ENCODE measurements at regions not wholly inside any gene's neighbourhood (a gene's known extent, or its start where the extent isn't known, plus 50 kb on each side); places are given as distances from the start of the nearest gene placed in this dataset.

DNA sequence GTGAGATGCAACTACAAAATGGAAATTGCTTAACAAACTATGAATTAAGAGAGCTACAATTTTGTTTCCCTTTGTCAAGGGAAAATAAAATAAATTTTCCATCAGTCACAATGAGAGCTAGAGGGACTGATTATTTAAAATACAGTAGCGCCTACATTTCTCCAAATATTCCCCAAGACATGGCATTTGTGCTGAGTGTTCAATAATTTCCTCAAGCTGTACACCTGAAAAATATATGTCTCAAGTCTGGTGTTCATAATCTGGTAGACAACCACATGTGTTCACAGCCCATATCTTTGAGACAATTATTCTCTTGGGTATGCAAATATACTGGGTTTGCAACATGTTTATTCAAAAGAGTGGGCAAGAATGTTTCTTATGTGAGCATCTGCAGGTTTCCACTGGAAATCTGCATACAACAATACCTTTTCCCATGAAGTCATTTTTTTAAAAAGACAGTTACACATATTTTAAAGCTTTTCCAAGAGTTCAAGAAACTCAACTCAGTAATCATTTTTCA is 240.1 kb upstream of the VRK2 start:
- no peak for DNase-seq (ENCODE audit: low read depth in 3 of 3)

DNA sequence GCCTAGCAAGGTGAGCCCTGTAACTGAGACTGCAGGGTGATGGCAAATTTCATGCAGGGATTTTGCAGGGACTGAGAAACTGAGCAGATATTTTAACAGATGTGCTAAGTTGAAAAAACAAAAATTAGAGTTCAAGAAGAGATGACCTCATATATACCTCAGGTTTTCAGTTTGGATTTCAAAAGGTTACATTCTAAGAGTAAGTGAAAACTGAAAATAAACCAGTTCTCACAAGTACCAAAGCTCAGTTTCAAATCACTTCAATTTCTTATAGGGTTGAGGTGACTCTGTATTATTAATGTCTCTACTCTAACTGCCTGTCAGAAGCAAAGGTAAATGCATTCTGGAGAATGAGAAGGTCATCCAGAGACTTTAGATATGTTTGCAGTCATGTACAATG is 237.4 kb upstream of the VRK2 start:
- no peak for DNase-seq (ENCODE audit: low read depth in 3 of 3)

DNA sequence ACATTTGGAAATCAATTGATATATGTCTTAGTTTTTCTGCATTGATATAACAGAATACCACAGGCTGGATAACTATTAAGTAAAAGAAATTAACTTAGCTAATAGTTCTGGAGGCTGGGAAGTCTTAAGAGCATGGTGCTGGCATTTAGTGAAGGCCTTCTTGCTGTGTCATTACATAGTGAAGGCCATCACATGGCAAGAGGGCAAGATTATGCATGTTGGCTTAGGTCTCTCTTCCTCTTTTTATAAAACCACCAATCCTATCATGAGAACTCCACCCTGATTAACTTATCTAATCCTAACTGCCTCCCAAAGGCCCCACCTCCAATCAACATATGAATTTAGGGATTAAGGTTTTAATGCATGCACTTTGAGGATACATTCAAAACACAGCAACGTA is 225.5 kb upstream of the VRK2 start:
- no peak for DNase-seq (ENCODE audit: low read depth in 3 of 3)

DNA sequence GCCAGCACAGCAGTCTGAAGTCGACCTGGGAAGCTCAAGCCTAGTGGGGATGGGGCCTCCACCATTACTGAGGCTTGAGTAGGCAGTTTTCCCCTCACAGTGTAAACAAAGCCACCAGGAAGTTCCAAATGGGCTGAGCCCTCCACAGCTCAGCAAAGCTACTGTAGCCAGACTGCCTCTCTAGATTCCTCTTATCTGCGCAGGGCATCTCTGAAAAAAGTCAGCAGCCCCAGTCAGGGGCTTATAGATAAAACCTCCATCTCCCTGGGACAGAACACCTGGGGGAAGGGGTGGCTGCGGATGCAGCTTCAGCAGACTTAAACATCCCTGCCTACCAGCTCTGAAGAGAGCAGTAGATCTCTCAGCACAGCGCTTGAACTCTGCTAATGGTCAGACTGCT is 218.4 kb upstream of the VRK2 start:
- no peak for DNase-seq (ENCODE audit: low read depth in 3 of 3)

DNA sequence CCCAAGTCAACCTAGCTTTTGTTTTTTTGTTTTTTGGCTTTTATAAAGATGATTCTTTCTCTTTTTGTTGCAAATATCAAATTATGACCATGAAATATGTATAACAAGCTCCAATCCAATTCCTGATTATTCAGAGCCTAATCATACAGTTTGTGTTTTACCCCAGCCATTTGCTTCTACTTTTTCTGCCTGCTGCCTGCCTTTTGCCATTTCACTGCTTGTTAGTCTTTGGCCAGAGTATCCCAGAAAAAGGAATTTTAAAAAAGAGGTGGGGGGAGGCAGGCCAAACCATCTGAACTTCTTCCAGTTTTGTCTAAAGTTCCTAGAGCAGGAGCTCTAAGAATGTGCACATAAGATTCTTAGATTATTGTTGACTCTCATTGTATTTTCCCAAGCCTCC is 211.9 kb upstream of the VRK2 start:
- DNase-seq (ENCODE audit: low read depth in 3 of 3) = no peak

DNA sequence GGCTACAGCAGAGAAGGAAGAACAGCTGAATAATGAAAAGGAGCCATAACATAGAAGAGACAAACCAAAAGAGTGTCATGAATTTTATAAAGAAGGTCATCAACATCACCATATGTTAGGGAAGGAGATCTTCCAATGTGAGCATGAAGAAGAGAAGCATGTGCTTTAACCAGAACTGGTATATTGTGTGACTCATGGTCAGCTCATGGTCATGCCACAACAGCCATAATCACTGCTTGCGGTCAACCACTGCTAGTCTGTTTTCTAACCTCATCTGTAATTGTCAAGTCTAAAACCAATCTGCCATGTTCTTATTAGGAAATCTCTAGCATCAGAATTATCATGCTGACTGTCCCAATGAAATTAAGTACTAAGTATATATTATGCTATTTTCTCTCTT is 204.1 kb upstream of the VRK2 start:
- no peak for DNase-seq (ENCODE audit: low read depth in 3 of 3)

DNA sequence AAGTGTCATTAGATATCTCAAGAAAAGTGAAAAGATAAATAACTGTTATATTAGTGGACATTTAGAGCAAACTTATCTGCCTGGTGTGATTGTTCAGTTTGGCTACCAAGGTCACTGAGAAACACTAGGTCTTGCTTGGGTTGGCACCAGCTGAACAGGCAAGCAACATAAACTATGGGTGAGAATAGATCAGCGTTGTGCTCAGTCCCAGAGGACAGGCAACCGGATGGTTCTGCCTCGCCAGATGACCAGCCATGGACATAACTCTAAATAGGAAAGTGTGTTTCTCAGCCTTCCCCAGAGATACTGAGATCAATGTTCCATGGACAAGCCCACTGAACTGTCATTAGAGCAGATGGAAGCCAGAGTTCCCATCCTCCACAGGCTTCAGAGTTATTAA is 203.4 kb upstream of the VRK2 start:
- DNase-seq (ENCODE audit: low read depth in 3 of 3) = no peak

DNA sequence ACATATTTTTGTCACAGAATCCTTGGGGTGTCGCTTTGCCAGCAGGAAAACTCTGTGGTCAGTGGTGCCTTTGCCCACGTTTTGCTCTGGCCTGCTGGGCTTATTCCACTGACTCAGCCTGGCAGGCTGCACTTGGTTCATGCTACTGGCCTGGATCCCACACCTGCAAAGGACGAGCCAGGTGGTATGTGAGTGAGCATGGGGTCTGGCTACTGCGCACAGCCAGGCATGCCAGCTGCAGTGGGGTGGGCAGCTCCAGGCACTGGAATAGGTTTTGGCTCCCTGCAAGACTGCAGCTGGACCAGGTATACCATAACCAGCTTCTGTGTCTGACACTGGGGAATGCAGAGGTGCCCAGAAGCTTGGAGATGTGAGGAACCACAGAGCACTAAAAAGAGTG is 197.9 kb upstream of the VRK2 start:
- no peak for DNase-seq (ENCODE audit: low read depth in 3 of 3)

DNA sequence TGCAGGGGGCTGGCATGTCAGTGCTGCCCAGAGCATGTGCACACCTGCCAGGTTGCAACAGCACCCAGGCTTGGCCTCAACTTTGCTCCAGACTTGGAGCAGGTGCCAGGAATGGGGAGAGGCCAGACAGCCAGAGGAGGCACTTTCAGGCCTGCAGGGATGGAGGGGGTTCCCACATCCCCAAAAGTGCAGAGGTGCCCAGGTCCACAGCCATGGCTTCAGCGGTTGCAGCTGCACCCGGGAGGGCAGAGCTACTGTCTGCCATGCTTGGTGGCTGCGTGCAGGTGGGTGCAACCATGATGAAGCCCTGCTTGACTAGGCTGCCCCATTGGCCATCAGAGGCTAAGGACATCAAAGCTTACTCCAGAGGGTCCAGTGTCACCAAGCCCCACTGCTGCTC is 196.8 kb upstream of the VRK2 start:
- no peak for DNase-seq (ENCODE audit: low read depth in 3 of 3)

DNA sequence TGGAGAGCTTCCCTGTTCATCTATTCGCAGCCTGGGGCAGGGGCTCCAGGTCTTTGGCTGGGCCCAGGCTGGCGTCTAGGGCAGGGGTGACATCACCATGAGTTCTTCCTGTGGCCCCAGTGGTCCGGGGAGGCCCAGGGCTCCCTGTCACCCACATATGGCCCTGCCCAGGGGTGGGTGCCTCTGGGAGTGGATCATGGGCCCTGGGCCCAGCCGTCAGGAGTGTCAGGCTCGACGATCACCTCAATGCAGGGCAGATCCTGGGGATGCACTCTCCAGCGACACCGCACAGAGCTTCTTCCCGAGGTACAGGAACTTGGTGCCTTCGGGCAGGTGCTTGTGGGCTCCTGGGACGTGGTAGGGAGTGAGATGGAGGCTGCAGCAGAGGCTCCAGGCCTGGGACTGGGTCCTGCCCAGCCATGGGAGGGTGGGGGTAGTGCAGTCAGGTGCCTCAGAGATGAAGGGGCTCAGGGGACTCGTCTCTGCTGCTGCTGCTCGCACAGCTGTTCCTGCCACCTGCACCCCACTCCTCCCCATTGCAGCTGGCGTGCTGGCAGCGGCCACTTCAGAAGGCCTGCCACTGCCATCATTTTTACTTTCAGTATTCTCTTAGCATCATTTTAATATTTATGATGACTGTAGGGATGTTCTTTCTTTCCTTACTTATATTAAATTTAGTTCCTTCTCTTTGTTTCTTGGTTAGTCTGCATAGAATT is 196.0 kb upstream of the VRK2 start:
- DNase-seq (ENCODE audit: low read depth in 3 of 3) = no peak

DNA sequence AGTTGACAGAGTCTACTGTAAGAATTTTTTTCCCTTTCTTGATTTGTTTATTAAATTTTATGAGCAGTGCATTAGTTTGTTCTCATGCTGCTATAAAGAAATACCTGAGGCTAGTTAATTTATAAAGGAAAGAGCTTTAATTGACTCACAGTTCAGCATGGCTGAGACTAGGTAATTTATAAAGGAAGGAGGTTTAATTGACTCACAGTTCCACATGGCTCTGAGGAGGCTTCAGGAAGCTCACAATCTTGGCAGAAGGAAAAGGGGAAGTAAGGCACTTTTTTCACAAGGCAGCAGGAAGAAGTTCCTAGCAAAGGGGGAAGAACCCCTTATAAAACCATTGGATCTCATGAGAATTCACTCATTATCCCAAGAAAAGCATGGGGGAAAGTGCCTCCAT is 191.4 kb upstream of the VRK2 start:
- DNase-seq (ENCODE audit: low read depth in 3 of 3) = no peak

DNA sequence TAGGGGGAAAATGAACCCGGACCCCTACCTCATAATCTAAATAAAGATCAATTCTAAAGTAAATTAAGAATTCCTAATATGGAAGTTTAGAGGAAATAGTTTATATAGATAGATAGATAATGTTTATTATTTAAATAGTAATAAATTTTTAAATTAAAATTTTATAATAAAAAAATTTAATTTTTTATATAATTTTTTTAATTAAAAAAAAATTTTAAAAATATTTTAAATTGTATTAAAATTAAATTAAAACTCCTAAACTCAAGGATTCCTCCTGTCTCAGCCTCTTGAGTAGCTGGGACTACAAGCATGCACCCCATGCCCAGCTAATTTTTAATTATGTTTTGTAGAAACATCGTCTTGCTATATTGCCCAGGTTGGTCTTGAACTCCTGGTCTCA is 186.9 kb upstream of the VRK2 start:
- no peak for DNase-seq (ENCODE audit: low read depth in 3 of 3)

DNA sequence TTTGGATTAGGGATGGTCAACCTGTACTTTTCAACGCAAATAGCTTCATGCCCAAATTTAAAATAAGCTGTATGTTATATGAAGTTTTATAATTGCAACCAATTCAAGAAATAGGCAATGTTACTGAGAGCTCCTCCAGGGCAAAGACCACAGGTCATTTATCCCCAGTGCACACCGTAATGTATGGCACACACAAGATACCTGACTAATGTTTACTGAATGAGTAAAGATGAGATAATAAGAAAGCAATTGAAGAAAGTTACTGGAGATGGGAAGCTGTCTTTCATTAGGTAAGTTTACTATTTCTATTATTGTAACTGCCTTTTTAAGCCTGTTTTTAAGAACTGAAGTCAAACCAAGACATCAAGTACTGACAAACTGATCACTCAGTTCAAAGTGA is 184.5 kb upstream of the VRK2 start:
- DNase-seq (ENCODE audit: low read depth in 3 of 3) = no peak

DNA sequence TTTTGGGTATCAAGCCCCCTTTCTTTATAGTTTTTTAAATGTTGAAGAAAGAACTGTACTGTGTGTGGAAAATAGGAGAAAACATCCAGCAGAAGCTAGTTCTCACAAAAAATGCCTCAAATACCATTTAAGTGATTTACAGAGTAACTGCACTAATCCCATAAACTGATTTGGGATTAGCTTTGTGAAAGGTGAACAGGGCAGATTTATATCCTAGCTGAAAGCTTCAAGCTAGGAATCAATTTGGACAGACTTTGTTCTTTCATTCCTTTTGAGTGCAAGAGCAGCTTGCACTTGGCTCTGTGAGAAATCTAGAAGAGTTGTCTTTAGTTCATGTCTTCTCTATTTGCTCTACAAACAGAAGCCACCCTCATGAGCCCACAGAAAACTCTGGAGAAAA is 183.9 kb upstream of the VRK2 start:
- DNase-seq (ENCODE audit: low read depth in 3 of 3) = no peak

DNA sequence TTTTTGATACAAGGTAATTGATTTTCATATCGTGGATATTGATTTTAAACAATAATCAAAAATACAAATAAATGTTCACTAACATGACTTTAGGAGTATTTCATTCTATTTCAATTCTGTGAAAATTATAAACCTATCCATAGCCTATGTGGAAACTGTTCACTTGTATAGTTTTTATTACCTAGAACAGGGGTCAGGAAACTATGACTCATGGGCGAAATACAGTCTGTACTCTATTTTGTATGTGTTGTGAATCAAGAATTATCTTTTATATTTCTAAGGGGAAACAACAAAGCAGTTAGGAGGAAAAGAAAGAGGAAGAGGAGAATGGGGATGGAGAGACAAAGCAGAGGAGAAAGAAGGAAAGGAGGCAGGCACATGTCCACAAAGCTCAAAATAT is 181.7 kb upstream of the VRK2 start:
- no peak for DNase-seq (ENCODE audit: low read depth in 3 of 3)

DNA sequence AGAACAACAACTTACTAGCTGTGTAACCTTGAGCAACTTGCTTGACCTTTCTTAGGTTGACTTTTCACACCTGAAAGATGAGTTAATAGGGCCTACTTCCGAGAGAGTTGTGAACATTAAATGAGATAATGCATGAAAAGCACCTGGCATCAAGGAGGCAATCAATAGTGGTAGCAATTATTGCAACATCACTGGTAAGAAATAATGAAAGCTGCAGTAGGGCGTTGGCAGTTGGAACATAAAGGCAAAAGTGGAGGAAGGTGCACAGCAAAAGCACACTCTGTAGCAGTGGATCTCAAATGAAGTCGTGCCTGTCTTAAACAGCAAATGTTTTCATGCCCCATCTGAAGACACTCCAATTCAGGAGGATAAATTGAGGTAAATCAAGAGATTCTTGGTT is 178.9 kb upstream of the VRK2 start:
- DNase-seq (ENCODE audit: low read depth in 3 of 3) = no peak

DNA sequence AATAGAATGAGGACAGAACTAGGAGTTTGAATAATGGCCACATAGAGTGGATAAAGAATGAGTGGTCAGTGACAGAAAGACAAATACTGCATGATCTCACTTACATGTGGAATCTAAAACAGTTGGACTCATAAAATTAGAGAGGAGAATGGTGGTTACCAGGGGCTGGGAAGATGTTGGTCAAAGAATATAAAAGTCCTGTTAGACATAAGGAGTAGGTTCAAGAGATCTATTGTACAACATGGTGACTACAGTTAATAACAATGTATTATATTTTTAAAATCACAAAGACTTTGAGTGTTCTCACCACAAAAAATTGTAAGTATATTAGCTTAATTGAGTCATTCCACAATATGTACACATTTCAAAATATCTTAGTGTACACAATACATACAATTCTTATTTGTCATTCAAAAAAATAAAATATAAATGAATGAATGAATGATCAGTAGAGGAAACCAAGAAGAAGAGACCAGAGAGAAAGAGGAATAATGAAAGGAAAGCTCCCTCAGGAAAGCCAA is 177.9 kb upstream of the VRK2 start:
- DNase-seq (ENCODE audit: low read depth in 3 of 3) = no peak

DNA sequence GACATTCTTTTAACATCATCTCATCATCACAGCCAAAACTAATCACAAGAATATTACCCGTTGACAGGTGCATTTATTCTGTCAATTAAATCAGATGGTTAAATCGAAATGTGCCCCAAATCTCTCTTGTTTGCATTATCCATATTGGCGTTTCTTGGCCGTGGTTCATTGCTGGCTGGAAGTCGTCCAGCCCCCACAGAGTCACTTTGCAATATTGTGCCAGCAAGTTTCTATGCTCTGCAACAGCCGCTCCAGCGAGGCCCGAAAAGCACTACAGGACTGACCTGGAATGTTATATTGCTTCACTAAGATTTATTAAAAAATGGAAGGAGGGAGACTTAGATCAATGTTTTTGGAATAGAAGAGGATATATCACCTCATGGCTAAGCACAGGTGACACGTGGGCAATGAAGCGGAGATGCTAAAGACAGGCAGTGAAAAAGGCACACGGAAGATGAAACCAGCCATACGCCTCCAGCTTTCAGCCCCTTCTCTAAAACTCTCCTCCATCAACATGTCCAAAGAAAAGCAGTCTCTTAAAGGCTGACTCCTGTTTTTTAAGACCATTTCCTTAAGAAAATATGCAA is 176.8 kb upstream of the VRK2 start:
- DNase-seq (ENCODE audit: low read depth in 3 of 3) = no peak

DNA sequence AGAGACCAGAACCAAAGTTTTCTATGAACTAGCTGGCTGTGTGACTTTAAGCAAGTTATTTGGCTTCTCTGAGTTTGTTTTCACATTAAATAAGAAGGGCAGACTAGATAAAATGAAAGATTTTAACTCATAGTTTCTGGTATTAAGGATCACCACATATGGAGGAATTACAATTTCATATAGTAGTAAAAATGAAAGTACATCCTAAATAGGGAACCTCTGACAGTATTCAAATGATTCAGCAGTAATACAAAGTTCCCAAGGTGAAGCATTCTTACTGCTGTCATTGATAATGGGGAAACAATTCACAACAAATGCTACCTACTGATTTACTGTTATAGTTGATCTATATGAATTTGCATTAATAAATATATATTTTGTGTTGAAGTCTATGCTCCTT is 170.3 kb upstream of the VRK2 start:
- no peak for DNase-seq (ENCODE audit: low read depth in 3 of 3)

DNA sequence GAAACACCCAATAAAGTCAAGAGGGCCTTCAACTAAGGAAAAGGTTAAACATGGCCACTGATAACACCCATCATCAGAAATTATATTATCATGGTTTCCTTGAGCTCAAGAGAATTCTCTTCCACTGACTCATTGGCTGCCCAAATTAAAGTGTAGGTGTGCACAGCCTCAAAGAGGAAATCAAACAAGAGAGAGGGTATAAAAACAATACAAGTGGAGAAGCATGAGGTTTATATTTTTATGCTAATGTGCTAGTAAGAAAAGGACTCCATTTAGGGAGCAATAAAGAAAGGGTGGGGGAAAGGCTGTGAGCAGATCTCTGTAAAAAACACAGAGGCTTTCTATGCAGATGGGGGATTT is 168.8 kb upstream of the VRK2 start:
- DNase-seq (ENCODE audit: low read depth in 3 of 3) = no peak

DNA sequence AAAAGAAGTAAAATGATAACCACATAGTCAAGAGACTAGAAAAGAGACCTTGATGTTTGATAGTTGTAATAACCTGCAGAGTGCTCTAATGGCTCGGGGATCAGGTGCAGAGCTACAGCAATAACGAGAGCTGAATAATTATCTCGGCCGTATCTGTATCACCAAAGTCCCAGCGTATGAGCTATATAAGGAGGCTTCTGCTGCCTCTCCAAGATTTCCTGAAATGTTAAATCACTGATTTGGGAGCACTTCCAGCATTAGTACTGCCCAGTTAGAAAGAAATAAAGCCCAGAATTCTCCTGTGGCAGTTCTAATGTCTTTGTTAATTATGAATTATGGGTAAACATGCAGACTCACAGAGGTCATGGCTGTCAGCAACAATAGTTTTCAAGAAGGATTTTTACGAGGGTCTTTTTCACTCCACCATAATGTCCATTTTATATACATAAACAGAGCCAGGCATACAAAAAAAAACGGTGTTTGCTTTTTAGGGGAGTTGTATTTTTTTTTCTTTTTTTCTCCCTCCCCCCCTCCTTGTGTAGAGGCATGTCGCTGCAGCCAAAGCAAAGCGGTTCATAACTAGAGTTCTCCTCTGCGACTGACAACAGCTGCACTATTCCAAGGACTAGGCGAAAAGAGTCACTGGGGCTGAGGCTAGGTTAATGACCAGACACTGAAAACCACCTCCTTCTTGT is 168.3 kb upstream of the VRK2 start:
- no peak for DNase-seq (ENCODE audit: low read depth in 3 of 3)

DNA sequence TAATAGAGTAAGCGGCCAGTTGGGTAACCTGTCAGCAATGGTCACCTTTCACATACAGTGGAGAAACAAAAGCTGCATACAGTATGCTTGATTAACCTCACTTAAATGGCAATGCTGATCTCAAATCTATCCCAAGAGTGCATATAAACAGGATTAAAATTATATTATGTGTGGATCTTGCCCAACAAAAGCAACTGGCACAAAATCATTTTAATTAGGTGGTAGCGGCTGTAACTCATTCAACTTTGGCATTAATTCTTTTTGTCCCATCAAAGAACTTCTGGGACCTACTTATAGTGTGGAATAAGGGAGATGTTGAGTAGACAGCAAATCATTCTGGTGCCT is 167.8 kb upstream of the VRK2 start:
- DNase-seq (ENCODE audit: low read depth in 3 of 3) = no peak

DNA sequence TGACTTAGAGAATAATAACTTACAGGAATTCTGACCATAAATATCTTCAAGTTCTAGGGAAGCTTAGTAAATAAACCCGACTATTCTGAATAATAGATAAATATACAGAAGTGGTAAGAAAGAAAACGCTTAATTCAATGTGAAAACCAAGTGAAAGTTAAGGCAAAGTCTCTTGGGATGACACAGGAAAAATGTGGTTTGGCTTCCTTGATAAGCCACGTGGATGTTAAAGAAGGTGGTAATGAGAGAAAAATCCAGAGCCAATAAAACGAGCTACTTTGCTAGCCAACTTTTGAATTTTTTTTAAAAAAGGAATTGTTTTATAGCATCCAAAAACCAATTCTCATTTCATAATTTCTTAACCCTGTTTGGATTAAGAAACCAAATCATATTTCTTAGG is 166.2 kb upstream of the VRK2 start:
- DNase-seq (ENCODE audit: low read depth in 3 of 3) = no peak

All from stimulated activated CD4-positive, alpha-beta T cell treated with anti-CD3 and anti-CD28 coated beads, TNF-alpha, amount 100 ng/mL, for 4 hours (primary cell).